LNCAP (cell line): ENCODE measurements at regions not wholly inside any gene's neighbourhood (a gene's known extent, or its start where the extent isn't known, plus 50 kb on each side); places are given as distances from the start of the nearest gene placed in this dataset.

Experiments used
- CTCF ChIP-seq: fragments of 450-650 bp; IDR thresholded peaks from 2 replicates; pipeline ENCODE4 v1.5.1; 2017; ENCODE audit warnings: mild to moderate bottlenecking

- TF ChIP-seq CTCF, result no peak
Measured at GRCh38 chr15:87731630-87732029, 524.9 kb downstream of the NTRK3 start.

GRCh38 chr15:87730706-87731105, 525.8 kb downstream of the NTRK3 start:
- TF ChIP-seq CTCF, result no peak

- TF ChIP-seq CTCF, result no peak
Measured at GRCh38 chr15:87728998-87729397, 527.5 kb downstream of the NTRK3 start.

- no peak for TF ChIP-seq CTCF
Measured at GRCh38 chr15:87727073-87727472, 529.5 kb downstream of the NTRK3 start.

- no peak for TF ChIP-seq CTCF
Measured at GRCh38 chr15:87724330-87724729, 532.2 kb downstream of the NTRK3 start.

GRCh38 chr15:87722941-87723691, 533.4 kb downstream of the NTRK3 start:
- TF ChIP-seq CTCF, result no peak

GRCh38 chr15:87720235-87720634, 536.3 kb downstream of the NTRK3 start:
- no peak for TF ChIP-seq CTCF

GRCh38 chr15:87716422-87716821, 540.1 kb downstream of the NTRK3 start:
- TF ChIP-seq CTCF, result no peak
